OCI-LY3 (cell line): ENCODE measurements at regions not wholly inside any gene's neighbourhood (a gene's known extent, or its start where the extent isn't known, plus 50 kb on each side); places are given as distances from the start of the nearest gene placed in this dataset.

ENCODE experiments used
- H2AFZ ChIP-seq: fragments of 200-600, 300-600 bp; shearing (Covaris generic); 2 replicates; pipeline ENCODE4 v1.6.0; 2014; ENCODE audit warnings: antibody characterized with exemption, low read depth, low read length
- H3K27ac ChIP-seq: fragments of 200-600, 300-600 bp; sonication (generic); 2 replicates; pipeline ENCODE4 v1.5.1; 2014; ENCODE audit warnings: mild to moderate bottlenecking, low read length, moderate library complexity, mixed read lengths
- H3K27me3 ChIP-seq: fragments of 200-600, 300-600 bp; sonication (generic); 2 replicates; pipeline ENCODE4 v1.6.1; 2014; ENCODE audit warnings: low read depth, low read length, mixed read lengths
- H3K36me3 ChIP-seq: fragments of 200-600, 300-600 bp; sonication (generic); replicated peaks from 2 replicates; pipeline ENCODE3; 2014; ENCODE audit warnings: low read depth, low read length, mixed read lengths
- H3K4me1 ChIP-seq: fragments of 300-600, 200-600 bp; sonication (generic); 2 replicates; pipeline ENCODE4 v1.6.1; 2014; ENCODE audit warnings: low read length, mixed read lengths
- H3K4me2 ChIP-seq: fragments of 200-600, 300-600 bp; sonication (generic); 2 replicates; pipeline ENCODE4 v1.6.1; 2014; ENCODE audit warnings: low read length, mixed read lengths
- H3K4me3 ChIP-seq: fragments of 300-600, 200-600 bp; sonication (generic); 2 replicates; pipeline ENCODE4 v1.5.1; 2014; ENCODE audit warnings: antibody characterized with exemption, mild to moderate bottlenecking, low read length, moderate library complexity
- H3K79me2 ChIP-seq: fragments of 300-600, 200-600 bp; shearing (Covaris generic); 2 replicates; pipeline ENCODE4 v1.6.1; 2014; ENCODE audit warnings: mild to moderate bottlenecking, low read length, mixed read lengths
- H3K9ac ChIP-seq: fragments of 300-600, 200-600 bp; shearing (Covaris generic); 2 replicates; pipeline ENCODE4 v1.6.0; 2014; ENCODE audit warnings: mild to moderate bottlenecking, low read length, moderate library complexity
- H3K9me3 ChIP-seq: fragments of 200-600, 300-600 bp; shearing (Covaris generic); 2 replicates; pipeline ENCODE4 v1.6.1; 2014; ENCODE audit warnings: low read length, mixed read lengths; ENCODE audit not compliant: insufficient read depth
- H4K20me1 ChIP-seq: fragments of 200-600, 300-600 bp; sonication (generic); 2 replicates; pipeline ENCODE4 v1.6.1; 2016; ENCODE audit warnings: low read length, mixed read lengths; ENCODE audit not compliant: insufficient read depth
- EZH2phosphoT487 ChIP-seq: fragments of 200-600 bp; shearing (Covaris generic); IDR thresholded peaks from 2 replicates; pipeline ENCODE4 v1.6.1; 2018; ENCODE audit warnings: antibody characterized with exemption, mixed run types, low read depth
- TF ChIP-seq, protein P1 (sequence below): fragments of 200-600, 300-600 bp; sonication (generic); IDR thresholded peaks from 2 replicates; pipeline ENCODE4 v1.5.1; 2014; ENCODE audit warnings: antibody characterized with exemption, low read length, low read depth

DNA sequence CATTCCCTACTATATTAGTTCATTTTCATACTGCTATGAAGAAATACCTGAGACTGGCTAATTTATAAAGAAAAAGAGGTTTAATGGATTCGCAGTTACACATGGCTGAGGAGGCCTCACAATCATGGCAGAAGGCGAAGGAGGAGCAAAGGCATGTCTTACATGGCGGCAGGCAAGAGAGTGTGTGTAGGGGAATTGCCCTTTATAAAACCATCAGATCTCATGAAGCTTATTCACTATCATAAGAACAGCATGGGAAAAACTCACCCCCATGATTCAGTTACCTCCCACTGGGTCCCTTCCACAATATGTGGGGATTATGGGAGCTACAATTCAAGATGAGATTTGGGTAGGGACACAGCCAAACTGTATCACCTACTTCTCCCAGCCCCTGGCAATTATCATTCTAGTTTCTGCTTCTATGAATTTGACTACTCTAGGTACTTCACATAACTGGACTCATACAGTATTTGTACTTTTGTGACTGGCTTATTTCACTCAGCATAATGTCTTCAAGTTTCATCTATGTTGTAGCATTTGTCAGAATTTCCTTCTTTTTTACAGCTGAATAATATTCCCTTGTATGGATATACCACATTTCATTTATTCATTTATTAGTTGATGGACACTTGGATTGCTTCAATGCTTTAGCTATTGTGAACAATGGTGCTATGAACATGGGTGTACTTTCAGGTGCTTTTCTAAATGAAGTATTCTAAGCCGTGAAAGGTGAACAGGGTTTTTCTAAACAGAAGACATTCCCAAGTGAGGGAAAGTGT lies 219.5 kb upstream of the NUDT4 start:
- H3K9me3 ChIP-seq: peaks cover 7% of the 10 kb centered on the region; the same call in 1 of the 2 replicates
- H3K27me3 ChIP-seq: peaks cover 47% of the 10 kb centered on the region
- no peak overlapping the region for H2AFZ ChIP-seq
- no peak overlapping the region for H3K9ac ChIP-seq
- no peak overlapping the region for H3K27ac ChIP-seq
- no peaks in the 10 kb centered on the region for H3K36me3 ChIP-seq
- TF ChIP-seq, protein P1, sequence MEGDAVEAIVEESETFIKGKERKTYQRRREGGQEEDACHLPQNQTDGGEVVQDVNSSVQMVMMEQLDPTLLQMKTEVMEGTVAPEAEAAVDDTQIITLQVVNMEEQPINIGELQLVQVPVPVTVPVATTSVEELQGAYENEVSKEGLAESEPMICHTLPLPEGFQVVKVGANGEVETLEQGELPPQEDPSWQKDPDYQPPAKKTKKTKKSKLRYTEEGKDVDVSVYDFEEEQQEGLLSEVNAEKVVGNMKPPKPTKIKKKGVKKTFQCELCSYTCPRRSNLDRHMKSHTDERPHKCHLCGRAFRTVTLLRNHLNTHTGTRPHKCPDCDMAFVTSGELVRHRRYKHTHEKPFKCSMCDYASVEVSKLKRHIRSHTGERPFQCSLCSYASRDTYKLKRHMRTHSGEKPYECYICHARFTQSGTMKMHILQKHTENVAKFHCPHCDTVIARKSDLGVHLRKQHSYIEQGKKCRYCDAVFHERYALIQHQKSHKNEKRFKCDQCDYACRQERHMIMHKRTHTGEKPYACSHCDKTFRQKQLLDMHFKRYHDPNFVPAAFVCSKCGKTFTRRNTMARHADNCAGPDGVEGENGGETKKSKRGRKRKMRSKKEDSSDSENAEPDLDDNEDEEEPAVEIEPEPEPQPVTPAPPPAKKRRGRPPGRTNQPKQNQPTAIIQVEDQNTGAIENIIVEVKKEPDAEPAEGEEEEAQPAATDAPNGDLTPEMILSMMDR: no peak
- TF ChIP-seq EZH2phosphoT487: no peak
- H3K4me2 ChIP-seq: no peak overlapping the region
- no peaks in the 10 kb centered on the region for H3K79me2 ChIP-seq
- no peaks in the 10 kb centered on the region for H4K20me1 ChIP-seq
- peaks cover 8% of the 10 kb centered on the region for H3K4me1 ChIP-seq
- no peak overlapping the region for H3K4me3 ChIP-seq

DNA sequence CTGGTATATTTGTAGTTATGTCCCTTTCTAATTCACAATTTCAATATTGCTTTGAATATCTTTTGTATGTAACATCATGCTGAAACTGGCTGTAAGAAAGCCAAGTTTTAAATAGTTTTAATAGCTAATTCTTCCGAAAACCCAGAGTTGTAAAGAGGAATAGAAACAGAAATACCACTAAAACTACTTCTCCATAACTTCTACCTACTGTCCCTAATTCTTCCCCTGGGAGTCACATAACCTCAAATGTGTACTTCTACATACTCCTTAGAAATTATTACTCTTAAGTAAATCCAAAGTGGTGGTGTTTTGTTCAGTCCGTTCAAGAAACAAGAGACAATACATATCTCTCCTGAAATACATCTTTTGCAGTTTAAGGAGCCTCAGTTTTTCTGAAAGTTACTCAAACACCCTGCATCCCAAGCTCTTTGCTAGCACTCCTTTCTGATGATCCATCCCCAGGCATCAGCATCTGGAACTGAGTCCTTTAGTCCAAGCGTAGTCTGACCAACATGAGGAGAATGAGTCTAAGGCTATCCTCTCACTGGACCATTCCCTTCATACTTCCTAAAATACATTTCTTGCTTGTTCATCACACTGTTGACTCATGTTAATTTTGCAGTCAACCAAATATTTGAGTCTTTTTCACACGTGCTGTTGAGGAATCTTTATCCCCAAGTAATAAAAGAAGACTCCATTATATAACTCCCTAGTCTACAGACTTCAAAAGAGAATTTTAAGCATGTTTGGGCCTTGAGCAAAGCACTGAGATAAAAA lies 214.3 kb upstream of the NUDT4 start:
- H3K4me2 ChIP-seq: peak overlapping the region; percentile 64

DNA sequence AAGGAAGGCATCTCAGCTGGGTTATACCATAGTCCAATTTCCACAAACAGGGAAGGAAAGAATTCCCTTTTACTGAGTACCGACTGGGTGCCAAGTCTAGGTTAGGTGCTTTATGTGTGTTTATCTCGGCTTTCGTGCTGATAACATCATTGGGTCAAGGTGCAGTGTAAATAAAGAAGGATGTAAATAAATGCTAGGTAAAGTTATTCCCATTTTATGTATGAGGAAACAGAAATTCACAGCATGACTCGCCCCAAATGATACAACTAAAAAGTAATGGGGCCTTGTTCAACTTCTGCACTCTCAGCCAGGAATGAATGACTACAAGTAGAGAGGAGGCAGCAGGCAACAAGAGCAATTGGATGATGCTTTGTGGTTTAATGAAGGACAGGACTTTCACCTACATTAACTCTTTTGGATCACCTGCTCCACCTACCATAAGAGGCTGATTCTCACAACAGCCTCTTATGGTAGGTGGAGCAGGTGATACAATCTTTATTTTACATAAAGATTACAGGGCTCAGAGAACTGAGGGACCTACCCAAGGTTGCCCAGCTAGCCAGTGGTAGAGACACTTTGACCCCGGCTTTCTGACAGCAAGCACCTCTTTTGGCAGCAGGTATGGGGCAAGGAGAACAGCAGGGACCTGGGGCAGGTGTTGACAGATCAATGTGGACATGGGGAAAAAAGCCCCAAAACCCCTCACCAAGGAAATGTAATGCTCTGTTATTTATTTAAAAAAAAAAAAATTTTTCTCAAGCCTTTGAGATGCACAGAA lies 213.4 kb upstream of the NUDT4 start:
- no peak overlapping the region for H3K27ac ChIP-seq
- TF ChIP-seq, protein P1: no peak
- no peak for TF ChIP-seq EZH2phosphoT487
- H3K4me2 ChIP-seq: no peak overlapping the region
- no peak overlapping the region for H3K4me3 ChIP-seq
- no peaks in the 10 kb centered on the region for H3K79me2 ChIP-seq
- no peaks in the 10 kb centered on the region for H3K9me3 ChIP-seq
- peaks cover 47% of the 10 kb centered on the region for H3K4me1 ChIP-seq
- H3K36me3 ChIP-seq: no peaks in the 10 kb centered on the region
- no peak overlapping the region for H2AFZ ChIP-seq
- H3K9ac ChIP-seq: no peak overlapping the region
- no peaks in the 10 kb centered on the region for H4K20me1 ChIP-seq
- H3K27me3 ChIP-seq: peaks cover 33% of the 10 kb centered on the region

More for the DNA sequence above, 214.3 kb upstream of the NUDT4 start:
- Histone ChIP-seq H4K20me1 (no peaks in the 10 kb centered on the region), H3K9ac (no peak overlapping the region), H3K36me3 (no peaks in the 10 kb centered on the region), H3K79me2 (no peaks in the 10 kb centered on the region), H3K9me3 (peaks cover 4% of the 10 kb centered on the region; the same call in 1 of the 2 replicates), H3K27me3 (peaks cover 27% of the 10 kb centered on the region), H3K4me3 (peak overlapping the region; percentile 11; the same call in 1 of the 2 replicates), H3K4me1 (peaks cover 44% of the 10 kb centered on the region), H3K27ac (no peak overlapping the region; the same call in 1 of the 2 replicates), H2AFZ (no peak overlapping the region)
- TF ChIP-seq, protein P1: no peak
- 0 out of 2 replicates have a peak, but pooled peaks have one; percentile 34 for TF ChIP-seq EZH2phosphoT487
